Endothelial cell of umbilical vein (primary cell): ENCODE measurements at regions not wholly inside any gene's neighbourhood (a gene's known extent, or its start where the extent isn't known, plus 50 kb on each side); places are given as distances from the start of the nearest gene placed in this dataset.

Experiments
- BruUV-seq: library from RNA; stranded (reverse); fragments of 400-500 nt; replicated peaks from 2 replicates; lab custom pipeline; 2021; lab: Mats Ljungman, UMichigan
- CTCF ChIA-PET: fragments of 300-600, 350-600 bp; sonication (Branson Sonifier 250); formaldehyde crosslinking; loops from one replicate; lab custom pipeline; 2021; ENCODE audit warnings: antibody characterized with exemption, inconsistent platforms; lab: Charles Lee
- POLR2A ChIA-PET: fragments of 300-600, 350-600 bp; sonication (Branson Sonifier 250); formaldehyde crosslinking; loops from one replicate; lab custom pipeline; 2021; ENCODE audit warnings: antibody characterized with exemption, inconsistent platforms; lab: Charles Lee
- DNase-seq: peaks from one replicate; pipeline ENCODE4 v3.0.0-alpha.2; 2011; ENCODE audit warnings: low read depth, low spot score
- FAIRE-seq: peaks from 2 replicates; lab custom pipeline; 2011; peaks lifted over from hg19 to GRCh38; lab: Jason Lieb, UNC
- H2AFZ ChIP-seq: 2 replicates; pipeline ENCODE4 v1.6.0; 2012; ENCODE audit warnings: low read depth, low read length, control low read depth, inconsistent platforms
- H3K27ac ChIP-seq: 2 replicates; pipeline ENCODE4 v1.5.1; 2011; ENCODE audit warnings: low read depth, mild to moderate bottlenecking, control low read depth, low read length, moderate library complexity; ENCODE audit not compliant: insufficient read depth
- H3K27me3 ChIP-seq, 2 experiments: 2 replicates each; pipeline versions ENCODE4 v1.6.0 to v1.6.1; 2011; ENCODE audit warnings: low read length in 2 of 2, mixed read lengths in 1 of 2; ENCODE audit not compliant: control insufficient read depth in 2 of 2, insufficient read depth in 2 of 2
- H3K36me3 ChIP-seq, 2 experiments: 2 replicates in 1 of 2; 3 replicates in 1 of 2; pipeline ENCODE4 v1.5.1; 2011; ENCODE audit warnings: low read length in 2 of 2, mild to moderate bottlenecking in 1 of 2, moderate library complexity in 1 of 2; ENCODE audit not compliant: control insufficient read depth in 2 of 2, insufficient read depth in 2 of 2; ENCODE audit errors: extremely low read depth in 1 of 2
- H3K4me1 ChIP-seq: 3 replicates; pipeline ENCODE4 v1.5.1; 2011; ENCODE audit warnings: mild to moderate bottlenecking, low read length; ENCODE audit not compliant: control insufficient read depth, insufficient read depth; ENCODE audit errors: extremely low read depth
- H3K4me2 ChIP-seq: 2 replicates; pipeline ENCODE4 v1.6.1; 2011; ENCODE audit warnings: low read length, control low read depth, mixed read lengths; ENCODE audit not compliant: insufficient read depth
- H3K4me3 ChIP-seq, 3 experiments: fragments of 200-600 bp in 1 of 3; sonication (generic), shearing (Covaris generic) in 1 of 3; replicated peaks in 1 of 3; 2 replicates each; pipeline ENCODE4 v1.5.1; 2011 to 2016; ENCODE audit warnings: control low read depth in 3 of 3, low read length in 3 of 3, mild to moderate bottlenecking in 2 of 3, inconsistent platforms in 1 of 3, low read depth in 1 of 3, moderate library complexity in 1 of 3; ENCODE audit not compliant: insufficient read depth in 1 of 3
- H3K79me2 ChIP-seq: 2 replicates; pipeline ENCODE4 v1.6.0; 2012; ENCODE audit warnings: low read length, inconsistent platforms; ENCODE audit not compliant: control insufficient read depth, insufficient read depth
- H3K9ac ChIP-seq: replicated peaks from 2 replicates; pipeline ENCODE3; 2011; ENCODE audit warnings: low read length, control low read depth; ENCODE audit not compliant: insufficient read depth; ENCODE audit errors: extremely low read depth
- H3K9me1 ChIP-seq: replicated peaks from 3 replicates; pipeline ENCODE4 v1.6.0; 2011; ENCODE audit warnings: mild to moderate bottlenecking, low read length; ENCODE audit not compliant: control insufficient read depth, insufficient read depth; ENCODE audit errors: extremely low read depth
- H3K9me3 ChIP-seq: replicated peaks from 2 replicates; pipeline ENCODE4 v1.5.1; 2012; ENCODE audit warnings: low read length, inconsistent platforms; ENCODE audit not compliant: control insufficient read depth, insufficient read depth
- H4K20me1 ChIP-seq: replicated peaks from 2 replicates; pipeline ENCODE3; 2011; ENCODE audit warnings: mild to moderate bottlenecking, low read length; ENCODE audit not compliant: control insufficient read depth, insufficient read depth; ENCODE audit errors: extremely low read depth
- CTCF ChIP-seq, 2 donors: IDR thresholded peaks; 1 replicate in 1 of 2; 2 replicates in 1 of 2; pipeline ENCODE4 v1.5.1; 2011; ENCODE audit warnings: low read length in 2 of 2, mild to moderate bottlenecking in 2 of 2, moderate library complexity in 2 of 2, control low read depth in 1 of 2, inconsistent platforms in 1 of 2, low read depth in 1 of 2; ENCODE audit not compliant: insufficient read depth in 1 of 2; ENCODE audit errors: extremely low read depth in 1 of 2
- EZH2 ChIP-seq: IDR thresholded peaks from 2 replicates; pipeline ENCODE4 v1.6.1; 2012; ENCODE audit warnings: borderline replicate concordance, low read depth, mild to moderate bottlenecking, moderate library complexity, low read length, inconsistent platforms; ENCODE audit not compliant: severe bottlenecking
- FOS ChIP-seq: IDR thresholded peaks from 2 replicates; pipeline ENCODE4 v1.6.1; 2011; ENCODE audit warnings: mild to moderate bottlenecking, low read length, moderate library complexity, borderline replicate concordance; ENCODE audit not compliant: insufficient read depth
- GATA2 ChIP-seq: IDR thresholded peaks from 2 replicates; pipeline ENCODE4 v1.7.0; 2011; ENCODE audit warnings: low read depth, mild to moderate bottlenecking, moderate library complexity, mixed read lengths, low read length; ENCODE audit not compliant: insufficient read length, insufficient read depth
- JUN ChIP-seq: IDR thresholded peaks from 2 replicates; pipeline ENCODE4 v1.6.1; 2011; ENCODE audit warnings: borderline replicate concordance, low read depth; ENCODE audit not compliant: insufficient read length, insufficient read depth
- MAX ChIP-seq: IDR thresholded peaks from 2 replicates; pipeline ENCODE4 v1.6.1; 2011; ENCODE audit not compliant: insufficient read depth, insufficient read length
- MYC ChIP-seq: IDR thresholded peaks from one replicate; pipeline ENCODE4 v1.6.1; 2011; ENCODE audit warnings: mild to moderate bottlenecking, low read depth, low read length
- POLR2A ChIP-seq: IDR thresholded peaks from 2 replicates; pipeline ENCODE4 v1.6.1; 2012; ENCODE audit warnings: low read depth, mild to moderate bottlenecking, control low read depth, low read length
- POLR2AphosphoS5 ChIP-seq: IDR thresholded peaks from 2 replicates; pipeline ENCODE4 v1.6.1; 2012; ENCODE audit warnings: low read depth, mild to moderate bottlenecking, control low read depth, low read length, moderate library complexity; ENCODE audit not compliant: insufficient read depth
- dilution Hi-C: fragments of 300-500 bp; cut with MboI; formaldehyde crosslinking; loops from one replicate; pipeline ENCODE4 v1.15.0; 2019; ENCODE audit warnings: low sequenced_read_pairs; ENCODE audit not compliant: extremely low pct_ligation_motif_present
- intact Hi-C: fragments of 100-400 bp; cut with micrococcal nuclease; formaldehyde crosslinking; loops from one replicate; pipeline ENCODE4 v1.10.0; 2022

GRCh38 chr12:30837595-30837994 is 82.8 kb upstream of the CAPRIN2 start:
- Histone ChIP-seq H4K20me1 (no peaks in the 10 kb centered on the region), H3K9ac (no peak overlapping the region), H3K27ac (no peak overlapping the region), H3K4me2 (no peak overlapping the region), H3K4me3 (no peak overlapping the region), H3K9me3 (no peaks in the 10 kb centered on the region), H2AFZ (no peak overlapping the region), H3K4me1 (no peaks in the 10 kb centered on the region), H3K27me3 (peaks cover 8 to 9% of the 10 kb centered on the region in 2 experiments), H3K79me2 (no peaks in the 10 kb centered on the region), H3K9me1 (no peaks in the 10 kb centered on the region), H3K36me3 (no peaks in the 10 kb centered on the region)
- intact Hi-C loops = no loop called here
- dilution Hi-C loops = loop anchor here (25.0 kb wide), 1 partner anchor 400 kb away; no protein-coding TSS in a partner anchor
- CTCF ChIA-PET = interaction anchor here (0.8 kb wide), 1 partner anchor 1318 kb away, joined by 3 read pairs; no protein-coding TSS in a partner anchor
- TF ChIP-seq POLR2A = no peak
- TF ChIP-seq EZH2 = no peak
- no peak for TF ChIP-seq GATA2
- no peak for TF ChIP-seq CTCF (IDR thresholded peaks at IDR 0.05; ENCODE audit: extremely low read depth in 1 of 2, insufficient read depth in 1 of 2, low read depth in 1 of 2, low read length in 2 of 2)
- FAIRE-seq = no peak
- BruUV-seq = no TSS peak
- DNase-seq = no peak
- POLR2A ChIA-PET = no interaction called here

GRCh38 chr12:30836656-30837445 is 82.1 kb upstream of the CAPRIN2 start:
- POLR2A ChIA-PET = no interaction called here
- BruUV-seq = no TSS peak
- dilution Hi-C loops = loop anchor here (25.0 kb wide), 1 partner anchor 400 kb away; no protein-coding TSS in a partner anchor

More at GRCh38 chr12:30836656-30837445, 82.1 kb upstream of the CAPRIN2 start:
- H3K4me2 ChIP-seq = no peak overlapping the region
- H4K20me1 ChIP-seq = no peaks in the 10 kb centered on the region
- H3K36me3 ChIP-seq = no peaks in the 10 kb centered on the region
- CTCF ChIA-PET = interaction anchor here (0.8 to 1.1 kb wide), 2 partner anchors 11 to 1317 kb away, joined by 3 read pairs; no protein-coding TSS in a partner anchor
- DNase-seq = no peak
- H3K27ac ChIP-seq = no peak overlapping the region
- H3K9me1 ChIP-seq = no peaks in the 10 kb centered on the region
- no peaks in the 10 kb centered on the region for H3K9me3 ChIP-seq
- H3K27me3 ChIP-seq = peaks cover 9 to 11% of the 10 kb centered on the region in 2 experiments
- H3K4me3 ChIP-seq = no peak overlapping the region
- no peak for TF ChIP-seq CTCF (IDR thresholded peaks at IDR 0.05; ENCODE audit: extremely low read depth in 1 of 2, insufficient read depth in 1 of 2, low read depth in 1 of 2, low read length in 2 of 2)
- no peak for TF ChIP-seq POLR2A
- TF ChIP-seq GATA2 = no peak
- TF ChIP-seq POLR2AphosphoS5 = no peak
- no peak for TF ChIP-seq EZH2
- TF ChIP-seq MAX = no peak
- TF ChIP-seq FOS = no peak
- TF ChIP-seq MYC = no peak
- no peak for TF ChIP-seq JUN
- H3K4me1 ChIP-seq = no peaks in the 10 kb centered on the region
- no peak overlapping the region for H2AFZ ChIP-seq
- intact Hi-C loops = no loop called here
- H3K9ac ChIP-seq = no peak overlapping the region
- no peaks in the 10 kb centered on the region for H3K79me2 ChIP-seq
- no peak for FAIRE-seq
